GM23248 (cell line): ENCODE measurements at regions not wholly inside any gene's neighbourhood (a gene's known extent, or its start where the extent isn't known, plus 50 kb on each side); places are given as distances from the start of the nearest gene placed in this dataset.

Experiments
- DNase-seq: peaks from one replicate; pipeline ENCODE4 v3.0.0-alpha.2; 2015
- H2AFZ ChIP-seq: fragments of 200-600 bp; sonication (generic); 2 replicates; pipeline ENCODE4 v1.6.1; 2016; ENCODE audit warnings: antibody characterized with exemption
- H3F3A ChIP-seq: fragments of 200-600 bp; sonication (generic); 2 replicates; pipeline ENCODE4 v1.6.1; 2016; ENCODE audit warnings: mild to moderate bottlenecking, antibody characterized with exemption, mixed run types; ENCODE audit not compliant: insufficient read depth
- H3K27ac ChIP-seq: fragments of 200-600 bp; sonication (generic); 2 replicates; pipeline ENCODE4 v1.5.1; 2016; ENCODE audit warnings: mild to moderate bottlenecking
- H3K27me3 ChIP-seq: fragments of 200-600 bp; sonication (generic); replicated peaks from 2 replicates; pipeline ENCODE4 v1.6.1; 2016; ENCODE audit warnings: mild to moderate bottlenecking; ENCODE audit not compliant: insufficient read depth
- H3K36me3 ChIP-seq: fragments of 200-600 bp; sonication (generic); 2 replicates; pipeline ENCODE4 v1.6.1; 2016; ENCODE audit warnings: low read depth, mild to moderate bottlenecking
- H3K4me1 ChIP-seq: fragments of 200-600 bp; sonication (generic); 2 replicates; pipeline ENCODE4 v1.6.1; 2016; ENCODE audit warnings: mild to moderate bottlenecking; ENCODE audit not compliant: insufficient read depth
- H3K4me2 ChIP-seq: fragments of 200-600 bp; sonication (generic); one replicate; pipeline ENCODE4 v1.6.1; 2016; ENCODE audit warnings: mild to moderate bottlenecking; ENCODE audit not compliant: unreplicated experiment
- H3K4me3 ChIP-seq: fragments of 200-600 bp; sonication (generic); 2 replicates; pipeline ENCODE4 v1.5.1; 2016; ENCODE audit warnings: mild to moderate bottlenecking
- H3K79me2 ChIP-seq: fragments of 200-600 bp; sonication (generic); 2 replicates; pipeline ENCODE4 v1.6.1; 2016; ENCODE audit warnings: mild to moderate bottlenecking; ENCODE audit not compliant: insufficient read depth
- H3K9ac ChIP-seq: fragments of 200-600 bp; sonication (generic); 2 replicates; pipeline ENCODE4 v1.6.1; 2016; ENCODE audit warnings: mild to moderate bottlenecking
- H3K9me2 ChIP-seq: fragments of 200-600 bp; sonication (generic); 2 replicates; pipeline ENCODE4 v1.6.1; 2016; ENCODE audit warnings: mixed run types, mild to moderate bottlenecking, moderate library complexity; ENCODE audit not compliant: insufficient read depth
- H3K9me3 ChIP-seq: fragments of 200-600 bp; sonication (generic); one replicate; pipeline ENCODE4 v1.6.1; 2017; ENCODE audit warnings: low read depth
- H4K20me1 ChIP-seq: fragments of 200-600 bp; sonication (generic); 2 replicates; pipeline ENCODE4 v1.6.0; 2016; ENCODE audit not compliant: insufficient read depth
- EZH2 ChIP-seq: fragments of 200-600 bp; sonication (generic); IDR thresholded peaks from 2 replicates; pipeline ENCODE4 v1.6.1; 2018; ENCODE audit warnings: antibody characterized with exemption, mild to moderate bottlenecking; ENCODE audit not compliant: insufficient read depth, poor library complexity, severe bottlenecking
- EZH2phosphoT487 ChIP-seq: fragments of 200-600 bp; sonication (generic); IDR thresholded peaks from 2 replicates; pipeline ENCODE4 v1.6.1; 2018; ENCODE audit warnings: antibody characterized with exemption, moderate library complexity, mild to moderate bottlenecking, low read depth; ENCODE audit not compliant: insufficient read depth
- WGBS, 2 experiments: methylation state at CpG; one replicate each; pipeline ENCODE4 v1.1.6; 2015 to 2017; ENCODE audit warnings: low lambda C conversion rate in 2 of 2, low coverage in 1 of 2; ENCODE audit errors: missing lambda C conversion rate in 2 of 2; 5-methylcytosine and 5-hydroxymethylcytosine counted together
- in situ Hi-C: fragments of 300-500 bp; cut with MboI; formaldehyde crosslinking; loops from 2 replicates; pipeline ENCODE4 v1.15.0; 2020

- Histone ChIP-seq H3F3A (no peaks in the 10 kb centered on the region), H4K20me1 (no peaks in the 10 kb centered on the region), H3K4me2 (no peak overlapping the region), H3K27me3 (no peaks in the 10 kb centered on the region), H3K4me1 (no peaks in the 10 kb centered on the region), H3K9me2 (no peaks in the 10 kb centered on the region), H3K4me3 (no peak overlapping the region), H3K79me2 (no peaks in the 10 kb centered on the region), H3K9ac (no peak overlapping the region), H3K27ac (no peak overlapping the region), H3K36me3 (no peaks in the 10 kb centered on the region), H2AFZ (no peak overlapping the region), H3K9me3 (no peaks in the 10 kb centered on the region)
- DNase-seq, result no peak
- TF ChIP-seq EZH2 (no peak), EZH2phosphoT487 (no peak)
- WGBS, 2 experiments, result 68 to 76% methylated on average over 2 of the region's 2 CpGs
- in situ Hi-C loops, result no loop called here
These were observed 177.8 kb upstream of the CD180 start for GRCh38 chr5:67374378-67374777.

DNA sequence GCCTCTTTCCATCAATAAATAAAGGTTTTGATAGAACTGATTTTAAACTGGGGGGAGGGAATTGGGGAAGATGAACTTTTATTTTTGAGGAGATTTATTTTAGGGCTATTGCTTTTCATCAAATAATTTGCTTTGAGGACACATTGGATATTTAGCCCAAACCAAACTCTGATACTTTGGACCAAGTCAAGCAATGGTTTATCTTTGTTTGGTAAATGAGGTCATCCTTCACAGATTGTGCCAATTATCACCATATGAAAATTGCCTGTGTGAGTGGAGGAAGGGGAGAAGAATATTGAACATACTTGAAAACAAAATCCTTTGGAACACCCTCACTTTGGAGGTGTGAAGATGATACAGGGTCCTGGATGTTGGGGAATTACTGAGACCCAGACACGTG lies 176.9 kb upstream of the CD180 start:
- H3K36me3 ChIP-seq, result no peaks in the 10 kb centered on the region
- in situ Hi-C loops, result no loop called here
- H3F3A ChIP-seq, result no peaks in the 10 kb centered on the region
- H4K20me1 ChIP-seq, result no peaks in the 10 kb centered on the region
- H2AFZ ChIP-seq, result no peak overlapping the region
- no peaks in the 10 kb centered on the region for H3K4me1 ChIP-seq
- no peaks in the 10 kb centered on the region for H3K9me2 ChIP-seq
- no peak overlapping the region for H3K9ac ChIP-seq
- no peak overlapping the region for H3K27ac ChIP-seq
- 38 to 52% methylated on average over 1 of the region's 1 CpG for WGBS, 2 experiments
- DNase-seq, result no peak
- no peaks in the 10 kb centered on the region for H3K79me2 ChIP-seq
- no peak overlapping the region for H3K4me2 ChIP-seq
- no peaks in the 10 kb centered on the region for H3K27me3 ChIP-seq
- no peaks in the 10 kb centered on the region for H3K9me3 ChIP-seq
- no peak overlapping the region for H3K4me3 ChIP-seq
- no peak for TF ChIP-seq EZH2
- no peak for TF ChIP-seq EZH2phosphoT487

DNA sequence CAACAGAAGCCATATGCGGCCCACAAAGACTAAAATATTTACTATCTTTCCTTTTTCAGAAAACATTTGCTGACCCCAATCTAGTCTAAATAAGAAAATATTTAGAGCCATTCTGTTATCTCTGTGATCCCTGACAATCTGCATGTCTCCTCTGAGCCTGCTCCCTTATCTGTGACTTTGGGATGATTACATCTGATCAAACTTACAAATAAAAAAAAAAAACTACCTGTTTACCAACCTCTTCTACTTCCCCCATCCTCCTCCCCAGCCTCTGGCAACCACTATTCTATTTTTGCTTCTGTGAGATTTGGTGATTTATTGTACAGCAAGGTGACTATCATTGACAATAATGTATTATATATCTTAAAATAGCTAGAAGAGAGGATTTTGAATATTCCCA lies 176.3 kb upstream of the CD180 start:
- 55 to 63% methylated on average over 1 of the region's 1 CpG for WGBS, 2 experiments
- H3F3A ChIP-seq, result no peaks in the 10 kb centered on the region
- H3K4me3 ChIP-seq, result no peak overlapping the region
- H3K4me1 ChIP-seq, result no peaks in the 10 kb centered on the region
- H4K20me1 ChIP-seq, result no peaks in the 10 kb centered on the region
- TF ChIP-seq EZH2, result no peak
- no peak for TF ChIP-seq EZH2phosphoT487
- H3K36me3 ChIP-seq, result no peaks in the 10 kb centered on the region
- H3K27ac ChIP-seq, result no peak overlapping the region
- H2AFZ ChIP-seq, result no peak overlapping the region
- no peaks in the 10 kb centered on the region for H3K9me3 ChIP-seq
- in situ Hi-C loops, result no loop called here
- no peaks in the 10 kb centered on the region for H3K27me3 ChIP-seq
- no peak overlapping the region for H3K9ac ChIP-seq
- H3K79me2 ChIP-seq, result no peaks in the 10 kb centered on the region
- no peaks in the 10 kb centered on the region for H3K9me2 ChIP-seq
- no peak for DNase-seq
- H3K4me2 ChIP-seq, result no peak overlapping the region

DNA sequence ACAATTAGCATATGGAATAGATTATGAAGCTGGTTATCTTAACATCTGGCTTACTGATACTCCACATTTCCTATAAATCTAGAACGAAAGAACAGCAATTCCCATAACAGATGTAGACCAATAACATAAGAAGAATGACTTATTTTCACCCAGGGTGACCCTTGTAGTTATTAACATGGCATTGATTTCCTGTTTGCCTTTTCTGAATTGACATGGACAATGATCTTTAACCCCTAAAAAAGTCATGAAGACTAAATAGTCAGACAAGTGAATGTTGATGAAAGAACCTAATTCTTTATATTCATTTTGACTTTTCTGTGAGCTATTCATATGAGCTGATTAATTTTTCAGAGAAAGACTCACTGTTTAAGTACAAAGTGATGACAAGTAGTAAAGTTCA lies 175.3 kb upstream of the CD180 start:
- H3K27ac ChIP-seq, result no peak overlapping the region
- in situ Hi-C loops, result no loop called here
- H3K4me3 ChIP-seq, result no peak overlapping the region
- WGBS, 2 experiments, result 23% methylated on average over 1 of the region's 1 CpG
- DNase-seq, result no peak
- H3K9me3 ChIP-seq, result no peaks in the 10 kb centered on the region
- no peaks in the 10 kb centered on the region for H3K27me3 ChIP-seq
- no peak for TF ChIP-seq EZH2
- no peak for TF ChIP-seq EZH2phosphoT487
- no peaks in the 10 kb centered on the region for H3K4me1 ChIP-seq
- H3K79me2 ChIP-seq, result no peaks in the 10 kb centered on the region
- no peaks in the 10 kb centered on the region for H3F3A ChIP-seq
- no peak overlapping the region for H3K9ac ChIP-seq
- H4K20me1 ChIP-seq, result no peaks in the 10 kb centered on the region
- H2AFZ ChIP-seq, result no peak overlapping the region
- no peak overlapping the region for H3K4me2 ChIP-seq
- H3K9me2 ChIP-seq, result no peaks in the 10 kb centered on the region
- no peaks in the 10 kb centered on the region for H3K36me3 ChIP-seq

- Histone ChIP-seq H3K27me3 (no peaks in the 10 kb centered on the region), H3K4me1 (no peaks in the 10 kb centered on the region), H3F3A (no peaks in the 10 kb centered on the region), H3K9me3 (no peaks in the 10 kb centered on the region), H3K4me3 (no peak overlapping the region), H3K9me2 (0 out of 2 replicates have a peak, but pooled peaks cover 7% of the 10 kb centered on the region), H2AFZ (no peak overlapping the region), H3K4me2 (no peak overlapping the region), H4K20me1 (no peaks in the 10 kb centered on the region), H3K27ac (no peak overlapping the region), H3K9ac (no peak overlapping the region), H3K36me3 (no peaks in the 10 kb centered on the region), H3K79me2 (no peaks in the 10 kb centered on the region)
- in situ Hi-C loops, result no loop called here
- DNase-seq, result no peak
- no peak for TF ChIP-seq EZH2phosphoT487
- no peak for TF ChIP-seq EZH2
- WGBS, 2 experiments, result 48 to 53% methylated on average over 5 of the region's 5 CpGs
These were observed 170.2 kb upstream of the CD180 start for GRCh38 chr5:67366691-67367395.
